ENCODE measurements at regions not wholly inside any gene's neighbourhood (a gene's known extent, or its start where the extent isn't known, plus 50 kb on each side); places are given as distances from the start of the nearest gene placed in this dataset.

DNA sequence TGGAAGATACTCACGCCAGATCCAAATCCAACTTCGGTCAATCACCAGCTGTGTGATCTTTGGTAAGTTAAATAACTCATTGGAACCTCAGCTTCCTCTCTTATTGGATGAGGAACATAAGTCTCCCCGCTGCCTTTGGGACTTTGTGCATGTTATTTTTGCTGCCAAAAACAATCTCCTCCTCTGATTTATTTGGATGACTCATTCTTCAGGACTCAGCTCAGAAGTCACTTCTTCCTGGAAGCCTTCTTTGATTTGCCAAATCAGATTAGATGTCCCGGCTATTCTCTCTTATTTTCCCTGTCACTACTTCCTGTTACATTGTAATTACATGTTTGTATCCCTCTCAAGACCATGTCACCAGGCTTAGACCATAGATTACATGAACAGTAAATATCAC lies 138.0 kb upstream of the BOD1L1 start:
- no peaks in the 10 kb centered on the region for H3K36me3 ChIP-seq (ENCODE audit: control insufficient read depth in 4 of 4, insufficient read depth in 3 of 4, low read depth in 1 of 4, low read length in 3 of 4)
- WGBS, result 78% methylated on average over 4 of the region's 4 CpGs
- H3K27me3 ChIP-seq (ENCODE audit: control insufficient read depth in 4 of 4, insufficient read depth in 4 of 4, low read length in 3 of 4), result no peaks in the 10 kb centered on the region
- no peak overlapping the region for H3K9ac ChIP-seq (ENCODE audit: low read depth in 1 of 2, low read length in 2 of 2)
- TF ChIP-seq RXRA (IDR thresholded peaks at IDR 0.05) (no peak), NR2F2 (IDR thresholded peaks at IDR 0.05) (no peak), HNF4A (conservative IDR thresholded peaks at IDR 0.05) (no peak), JUND (IDR thresholded peaks at IDR 0.05) (no peak), TAF1 (conservative IDR thresholded peaks at IDR 0.05) (no peak), FOXA1 (IDR thresholded peaks at IDR 0.05) (no peak)
- TF ChIP-seq, protein P1, sequence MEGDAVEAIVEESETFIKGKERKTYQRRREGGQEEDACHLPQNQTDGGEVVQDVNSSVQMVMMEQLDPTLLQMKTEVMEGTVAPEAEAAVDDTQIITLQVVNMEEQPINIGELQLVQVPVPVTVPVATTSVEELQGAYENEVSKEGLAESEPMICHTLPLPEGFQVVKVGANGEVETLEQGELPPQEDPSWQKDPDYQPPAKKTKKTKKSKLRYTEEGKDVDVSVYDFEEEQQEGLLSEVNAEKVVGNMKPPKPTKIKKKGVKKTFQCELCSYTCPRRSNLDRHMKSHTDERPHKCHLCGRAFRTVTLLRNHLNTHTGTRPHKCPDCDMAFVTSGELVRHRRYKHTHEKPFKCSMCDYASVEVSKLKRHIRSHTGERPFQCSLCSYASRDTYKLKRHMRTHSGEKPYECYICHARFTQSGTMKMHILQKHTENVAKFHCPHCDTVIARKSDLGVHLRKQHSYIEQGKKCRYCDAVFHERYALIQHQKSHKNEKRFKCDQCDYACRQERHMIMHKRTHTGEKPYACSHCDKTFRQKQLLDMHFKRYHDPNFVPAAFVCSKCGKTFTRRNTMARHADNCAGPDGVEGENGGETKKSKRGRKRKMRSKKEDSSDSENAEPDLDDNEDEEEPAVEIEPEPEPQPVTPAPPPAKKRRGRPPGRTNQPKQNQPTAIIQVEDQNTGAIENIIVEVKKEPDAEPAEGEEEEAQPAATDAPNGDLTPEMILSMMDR (IDR thresholded peaks at IDR 0.05; ENCODE audit: low read depth, low read length, missing input control), result no peak
- TF ChIP-seq, protein P2, sequence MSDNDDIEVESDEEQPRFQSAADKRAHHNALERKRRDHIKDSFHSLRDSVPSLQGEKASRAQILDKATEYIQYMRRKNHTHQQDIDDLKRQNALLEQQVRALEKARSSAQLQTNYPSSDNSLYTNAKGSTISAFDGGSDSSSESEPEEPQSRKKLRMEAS (IDR thresholded peaks at IDR 0.05), result no peak
- no peak overlapping the region for H3K4me3 ChIP-seq (ENCODE audit: low read depth in 1 of 3, low read length in 3 of 3)
- no peak overlapping the region for H3K27ac ChIP-seq (ENCODE audit: low read depth in 1 of 2, low read length in 2 of 2)
- DNase-seq (ENCODE audit: low spot score), result no peak
- H3K9me3 ChIP-seq (ENCODE audit: control insufficient read depth in 4 of 4, low read length in 3 of 4), result peaks cover 0 to 4% (median 0%) of the 10 kb centered on the region in 4 donors
- H3K4me1 ChIP-seq (ENCODE audit: control insufficient read depth in 4 of 4, insufficient read depth in 4 of 4, low read length in 3 of 4), result no peaks in the 10 kb centered on the region

DNA sequence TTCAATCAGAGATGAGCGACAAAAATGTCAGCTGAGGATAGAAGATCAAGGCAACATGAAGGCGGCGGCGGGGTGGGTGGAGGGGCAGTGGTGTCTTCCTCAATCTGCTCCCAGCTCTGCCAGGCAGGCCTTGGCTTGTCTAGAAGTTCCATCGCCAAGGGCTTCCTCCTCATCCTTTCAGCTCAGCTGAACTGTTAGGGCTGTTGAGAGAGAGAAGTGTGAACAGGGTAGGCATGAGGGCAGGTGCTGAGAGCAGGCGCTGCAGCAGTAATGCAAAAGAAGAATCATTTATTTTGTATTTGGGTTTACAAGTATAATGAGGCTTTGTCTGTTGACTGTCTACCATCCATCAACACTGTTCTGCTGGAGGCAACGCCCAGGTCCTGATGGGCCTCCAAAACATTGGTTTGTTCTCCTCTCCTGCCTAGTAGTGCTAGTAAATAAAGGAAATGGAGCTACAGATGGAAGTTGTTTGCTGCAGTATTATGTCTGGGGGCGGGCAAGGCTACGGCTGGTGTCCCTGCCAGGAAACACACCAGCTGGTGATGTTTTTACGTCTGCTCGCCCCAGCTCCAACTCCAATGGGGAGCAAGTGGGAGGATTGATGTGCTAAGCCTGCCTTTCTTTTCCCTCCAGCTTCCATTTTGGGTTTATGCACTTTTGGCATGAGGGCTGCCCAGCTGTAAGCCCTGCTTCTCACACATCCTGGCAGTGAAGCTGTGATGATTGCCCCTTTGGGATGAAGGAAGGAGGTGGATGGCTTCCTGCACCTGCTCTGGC lies 139.4 kb upstream of the BOD1L1 start:
- Histone ChIP-seq H3K9me3 (ENCODE audit: control insufficient read depth in 4 of 4, low read length in 3 of 4) (peaks cover 0 to 5% (median 0%) of the 10 kb centered on the region in 4 donors), H3K4me1 (ENCODE audit: control insufficient read depth in 4 of 4, insufficient read depth in 4 of 4, low read length in 3 of 4) (no peaks in the 10 kb centered on the region), H3K4me3 (ENCODE audit: low read depth in 1 of 3, low read length in 3 of 3) (no peak overlapping the region), H3K36me3 (ENCODE audit: control insufficient read depth in 4 of 4, insufficient read depth in 3 of 4, low read depth in 1 of 4, low read length in 3 of 4) (no peaks in the 10 kb centered on the region), H3K27ac (ENCODE audit: low read depth in 1 of 2, low read length in 2 of 2) (no peak overlapping the region), H3K27me3 (ENCODE audit: control insufficient read depth in 4 of 4, insufficient read depth in 4 of 4, low read length in 3 of 4) (no peaks in the 10 kb centered on the region), H3K9ac (ENCODE audit: low read depth in 1 of 2, low read length in 2 of 2) (no peak overlapping the region)
- no peak for TF ChIP-seq RXRA (IDR thresholded peaks at IDR 0.05)
- TF ChIP-seq, protein P3, sequence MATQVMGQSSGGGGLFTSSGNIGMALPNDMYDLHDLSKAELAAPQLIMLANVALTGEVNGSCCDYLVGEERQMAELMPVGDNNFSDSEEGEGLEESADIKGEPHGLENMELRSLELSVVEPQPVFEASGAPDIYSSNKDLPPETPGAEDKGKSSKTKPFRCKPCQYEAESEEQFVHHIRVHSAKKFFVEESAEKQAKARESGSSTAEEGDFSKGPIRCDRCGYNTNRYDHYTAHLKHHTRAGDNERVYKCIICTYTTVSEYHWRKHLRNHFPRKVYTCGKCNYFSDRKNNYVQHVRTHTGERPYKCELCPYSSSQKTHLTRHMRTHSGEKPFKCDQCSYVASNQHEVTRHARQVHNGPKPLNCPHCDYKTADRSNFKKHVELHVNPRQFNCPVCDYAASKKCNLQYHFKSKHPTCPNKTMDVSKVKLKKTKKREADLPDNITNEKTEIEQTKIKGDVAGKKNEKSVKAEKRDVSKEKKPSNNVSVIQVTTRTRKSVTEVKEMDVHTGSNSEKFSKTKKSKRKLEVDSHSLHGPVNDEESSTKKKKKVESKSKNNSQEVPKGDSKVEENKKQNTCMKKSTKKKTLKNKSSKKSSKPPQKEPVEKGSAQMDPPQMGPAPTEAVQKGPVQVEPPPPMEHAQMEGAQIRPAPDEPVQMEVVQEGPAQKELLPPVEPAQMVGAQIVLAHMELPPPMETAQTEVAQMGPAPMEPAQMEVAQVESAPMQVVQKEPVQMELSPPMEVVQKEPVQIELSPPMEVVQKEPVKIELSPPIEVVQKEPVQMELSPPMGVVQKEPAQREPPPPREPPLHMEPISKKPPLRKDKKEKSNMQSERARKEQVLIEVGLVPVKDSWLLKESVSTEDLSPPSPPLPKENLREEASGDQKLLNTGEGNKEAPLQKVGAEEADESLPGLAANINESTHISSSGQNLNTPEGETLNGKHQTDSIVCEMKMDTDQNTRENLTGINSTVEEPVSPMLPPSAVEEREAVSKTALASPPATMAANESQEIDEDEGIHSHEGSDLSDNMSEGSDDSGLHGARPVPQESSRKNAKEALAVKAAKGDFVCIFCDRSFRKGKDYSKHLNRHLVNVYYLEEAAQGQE (IDR thresholded peaks at IDR 0.05), result no peak
- TF ChIP-seq JUND (IDR thresholded peaks at IDR 0.05), result no peak
- WGBS, result 83% methylated on average over 11 of the region's 11 CpGs
- DNase-seq (ENCODE audit: low spot score), result no peak

DNA sequence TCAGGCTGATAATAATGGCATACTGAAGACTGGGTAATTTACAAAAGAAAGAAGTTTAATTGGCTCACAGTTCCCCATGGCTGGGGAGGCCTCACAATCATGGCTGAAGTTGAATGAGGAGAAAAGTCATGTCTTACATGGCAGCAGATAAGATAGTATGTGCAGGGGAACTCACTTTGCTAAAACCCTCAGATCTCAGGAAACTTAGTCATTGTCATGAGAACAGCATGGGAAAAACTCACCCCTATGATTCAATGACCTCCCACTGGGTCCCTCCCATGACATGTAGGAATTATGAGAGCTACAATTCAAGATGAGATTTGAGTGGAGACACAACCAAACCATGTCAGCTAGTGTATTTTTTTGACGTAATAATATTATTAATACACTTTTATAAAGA lies 149.8 kb upstream of the BOD1L1 start:
- no peaks in the 10 kb centered on the region for H3K9me3 ChIP-seq (ENCODE audit: control insufficient read depth in 4 of 4, low read length in 3 of 4)
- 6% methylated on average over 1 of the region's 1 CpG for WGBS

More for the DNA sequence above, 149.8 kb upstream of the BOD1L1 start:
- no peak overlapping the region for H3K27ac ChIP-seq (ENCODE audit: low read depth in 1 of 2, low read length in 2 of 2)
- no peak for DNase-seq (ENCODE audit: low spot score)
- H3K4me3 ChIP-seq (ENCODE audit: low read depth in 1 of 3, low read length in 3 of 3), result no peak overlapping the region
- TF ChIP-seq HNF4G (IDR thresholded peaks at IDR 0.05), result no peak
- no peak for TF ChIP-seq RXRA (IDR thresholded peaks at IDR 0.05)
- no peak for TF ChIP-seq SP1 (IDR thresholded peaks at IDR 0.05)
- TF ChIP-seq, protein P4, sequence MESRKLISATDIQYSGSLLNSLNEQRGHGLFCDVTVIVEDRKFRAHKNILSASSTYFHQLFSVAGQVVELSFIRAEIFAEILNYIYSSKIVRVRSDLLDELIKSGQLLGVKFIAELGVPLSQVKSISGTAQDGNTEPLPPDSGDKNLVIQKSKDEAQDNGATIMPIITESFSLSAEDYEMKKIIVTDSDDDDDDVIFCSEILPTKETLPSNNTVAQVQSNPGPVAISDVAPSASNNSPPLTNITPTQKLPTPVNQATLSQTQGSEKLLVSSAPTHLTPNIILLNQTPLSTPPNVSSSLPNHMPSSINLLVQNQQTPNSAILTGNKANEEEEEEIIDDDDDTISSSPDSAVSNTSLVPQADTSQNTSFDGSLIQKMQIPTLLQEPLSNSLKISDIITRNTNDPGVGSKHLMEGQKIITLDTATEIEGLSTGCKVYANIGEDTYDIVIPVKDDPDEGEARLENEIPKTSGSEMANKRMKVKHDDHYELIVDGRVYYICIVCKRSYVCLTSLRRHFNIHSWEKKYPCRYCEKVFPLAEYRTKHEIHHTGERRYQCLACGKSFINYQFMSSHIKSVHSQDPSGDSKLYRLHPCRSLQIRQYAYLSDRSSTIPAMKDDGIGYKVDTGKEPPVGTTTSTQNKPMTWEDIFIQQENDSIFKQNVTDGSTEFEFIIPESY (IDR thresholded peaks at IDR 0.05), result no peak
- TF ChIP-seq TAF1 (conservative IDR thresholded peaks at IDR 0.05), result no peak
- no peak for TF ChIP-seq FOXA2 (IDR thresholded peaks at IDR 0.05)
- no peak for TF ChIP-seq JUND (IDR thresholded peaks at IDR 0.05)
- TF ChIP-seq RAD21 (IDR thresholded peaks at IDR 0.05), result no peak
- H3K9ac ChIP-seq (ENCODE audit: low read depth in 1 of 2, low read length in 2 of 2), result no peak overlapping the region
- no peaks in the 10 kb centered on the region for H3K4me1 ChIP-seq (ENCODE audit: control insufficient read depth in 4 of 4, insufficient read depth in 4 of 4, low read length in 3 of 4)
- H3K27me3 ChIP-seq (ENCODE audit: control insufficient read depth in 4 of 4, insufficient read depth in 4 of 4, low read length in 3 of 4), result no peaks in the 10 kb centered on the region
- no peaks in the 10 kb centered on the region for H3K36me3 ChIP-seq (ENCODE audit: control insufficient read depth in 4 of 4, insufficient read depth in 3 of 4, low read depth in 1 of 4, low read length in 3 of 4)

Data from liver (tissue), 8 donors.